SKM-1 (cell line): ENCODE measurements at regions not wholly inside any gene's neighbourhood (a gene's known extent, or its start where the extent isn't known, plus 50 kb on each side); places are given as distances from the start of the nearest gene placed in this dataset.

Experiments used
- DNase-seq: peaks from one replicate; lab custom pipeline; 2025; ENCODE audit not compliant: unreplicated experiment; lab: John Stamatoyannopoulos, UW

DNA sequence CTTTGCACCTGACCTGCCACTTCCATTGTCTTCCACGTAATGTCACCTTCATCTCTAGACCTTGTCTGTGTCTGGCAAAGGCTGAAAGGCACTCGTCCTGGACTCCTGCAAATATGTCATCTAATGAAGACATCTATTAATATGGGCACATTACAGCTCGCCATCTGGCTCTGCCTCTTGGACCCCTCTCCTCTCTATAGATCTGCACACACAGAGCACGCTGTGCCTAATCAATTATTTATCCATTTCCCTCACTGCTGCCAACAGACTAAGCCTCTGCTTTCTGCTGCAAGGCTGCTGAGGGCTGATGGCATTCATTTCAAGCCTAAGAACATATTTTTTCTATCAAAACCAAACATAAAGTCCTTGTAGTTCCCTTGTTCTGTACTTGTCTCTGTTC is 573.0 kb downstream of the TUSC7 start:
- DNase-seq, result no peak

GRCh38 chr3:117285737-117286136 is 576.2 kb downstream of the TUSC7 start:
- no peak for DNase-seq

DNA sequence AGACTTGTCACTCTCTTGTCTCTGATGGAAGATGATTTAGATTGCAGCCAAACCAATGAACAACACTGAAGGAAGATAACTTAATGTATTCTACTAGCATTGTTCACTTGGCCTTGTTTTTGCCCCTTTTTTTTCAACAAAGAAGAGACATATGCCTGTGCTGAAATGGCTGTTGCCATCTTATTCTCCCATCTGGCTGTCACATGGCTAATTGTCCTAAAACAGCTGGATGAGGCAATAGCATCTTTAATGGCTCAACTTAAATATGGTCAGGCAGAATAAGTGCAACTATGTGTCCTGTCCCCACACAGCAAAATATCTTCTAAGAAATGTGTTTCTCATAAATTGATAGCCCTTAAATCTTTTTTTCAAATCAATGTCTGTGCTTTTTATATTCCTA is 576.9 kb downstream of the TUSC7 start:
- DNase-seq, result no peak

DNA sequence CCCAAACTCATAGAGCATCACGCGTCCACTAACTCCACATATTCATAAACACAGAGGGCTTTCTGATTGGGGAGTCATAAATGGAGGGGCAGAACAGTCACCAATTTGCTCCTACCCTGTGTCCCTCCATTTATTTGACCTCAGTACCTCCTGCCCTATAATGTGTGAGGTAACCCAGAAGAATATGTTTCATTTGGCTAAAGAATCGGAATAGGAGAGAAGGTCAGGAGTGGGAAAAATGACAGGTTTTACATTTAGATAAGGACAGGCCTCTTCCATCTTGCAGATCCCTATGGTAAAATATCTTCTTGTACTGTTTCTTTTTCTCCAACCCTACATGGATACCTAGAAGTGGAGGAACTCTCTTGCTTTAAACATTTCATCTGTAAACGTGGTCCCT is 578.0 kb downstream of the TUSC7 start:
- DNase-seq, result no peak

GRCh38 chr3:117291476-117291875 is 581.9 kb downstream of the TUSC7 start:
- DNase-seq, result no peak

- DNase-seq, result no peak
These were observed 587.5 kb downstream of the TUSC7 start for GRCh38 chr3:117297065-117297464.

DNA sequence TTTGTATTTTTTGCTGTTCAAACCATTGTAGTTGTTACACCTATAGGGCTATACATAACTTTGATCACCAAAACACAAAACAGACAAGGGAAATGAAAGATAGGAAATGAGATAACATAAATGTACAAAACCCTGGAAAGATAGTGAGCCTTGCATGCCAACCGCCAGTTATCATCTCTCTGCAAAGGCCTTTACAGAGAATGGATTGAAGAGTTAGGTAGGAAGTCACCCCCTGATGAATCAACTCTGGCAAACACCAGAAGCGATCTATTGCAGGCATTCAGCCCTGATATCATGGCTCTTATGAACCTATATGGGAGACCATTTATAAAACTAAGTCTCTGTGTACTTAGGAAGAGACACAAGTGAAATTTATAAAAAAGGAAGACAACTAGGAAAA is 588.0 kb downstream of the TUSC7 start:
- DNase-seq, result no peak

DNA sequence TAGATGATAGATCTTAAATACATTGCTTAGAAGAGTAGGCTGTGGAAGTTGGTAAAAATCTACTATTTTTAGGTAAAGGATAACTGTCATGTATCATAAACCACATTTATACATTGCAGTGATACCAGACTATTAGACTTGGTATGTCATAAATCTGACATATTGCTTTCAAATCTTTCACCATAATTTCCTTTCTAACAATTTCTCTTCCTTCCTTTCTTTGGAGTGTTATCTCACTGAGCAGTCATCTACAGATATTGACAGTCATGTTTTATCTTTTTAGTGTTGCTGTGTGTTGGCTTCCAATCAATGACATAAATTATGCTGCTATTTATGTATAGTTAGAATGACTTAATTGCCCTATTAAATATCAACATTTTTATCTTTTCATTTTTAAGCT is 588.7 kb downstream of the TUSC7 start:
- no peak for DNase-seq

- DNase-seq, result no peak
These were observed 592.8 kb downstream of the TUSC7 start for GRCh38 chr3:117302428-117302827.

GRCh38 chr3:117303443-117303842 is 593.9 kb downstream of the TUSC7 start:
- no peak for DNase-seq

DNA sequence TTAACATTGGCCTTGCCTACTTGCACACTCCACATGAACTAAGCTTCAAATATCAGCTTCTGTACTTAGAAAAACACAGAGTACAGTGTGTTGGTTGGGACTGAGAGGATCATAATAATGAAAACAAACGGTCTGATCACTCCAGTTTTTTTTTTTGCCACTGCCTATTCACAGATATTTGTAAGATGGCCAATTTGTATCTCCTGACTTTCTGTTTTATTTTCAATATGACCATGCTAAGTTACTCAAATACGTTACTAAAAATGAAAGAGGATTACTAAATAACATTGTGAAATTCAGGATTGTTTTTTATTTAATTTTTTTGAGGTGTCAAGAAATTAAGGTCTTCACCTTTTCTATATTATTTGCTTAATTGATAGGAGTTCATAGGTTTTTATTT is 595.1 kb downstream of the TUSC7 start:
- no peak for DNase-seq

DNA sequence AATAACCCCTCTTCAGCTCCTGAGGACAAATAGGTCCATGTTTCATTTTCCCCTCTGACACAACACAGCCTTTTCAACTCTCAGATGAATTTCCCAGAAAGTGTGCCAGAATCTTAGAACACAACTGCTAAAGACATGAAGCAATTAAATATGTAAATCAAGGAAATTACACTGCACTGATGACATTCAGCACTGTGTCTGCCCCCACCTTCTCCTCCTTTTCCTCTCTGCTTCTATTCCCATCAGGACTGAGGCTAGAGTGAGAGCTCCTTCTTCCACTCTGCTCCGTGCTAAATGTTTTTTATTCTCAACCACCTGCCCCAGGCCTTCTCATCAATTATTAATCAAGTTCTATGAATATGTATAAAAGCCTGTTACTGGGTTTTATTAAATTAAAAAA is 596.1 kb downstream of the TUSC7 start:
- DNase-seq, result no peak

- DNase-seq, result no peak
These were observed 596.7 kb downstream of the TUSC7 start for GRCh38 chr3:117306299-117306698.

- DNase-seq, result no peak
These were observed 598.8 kb downstream of the TUSC7 start for GRCh38 chr3:117308353-117308752.

GRCh38 chr3:117308756-117309155 is 599.2 kb downstream of the TUSC7 start:
- DNase-seq, result no peak

DNA sequence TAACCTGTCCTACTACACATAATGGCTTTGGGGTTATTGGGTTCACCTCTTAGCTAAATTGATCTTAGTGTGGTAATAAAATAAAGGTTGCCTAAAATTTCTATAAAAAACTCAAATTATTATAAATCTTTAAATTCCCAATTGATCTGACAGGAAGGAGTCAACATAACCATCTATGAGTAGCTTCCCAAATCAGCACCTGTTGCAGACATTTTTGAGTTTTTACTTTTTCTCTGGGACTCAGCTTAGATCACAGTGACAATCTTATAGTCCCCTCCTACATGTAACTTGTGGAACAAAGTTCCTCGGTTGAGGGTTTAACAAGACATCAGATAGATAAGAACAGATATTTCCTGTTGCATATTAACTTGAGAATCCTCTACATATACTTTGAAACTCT is 601.0 kb downstream of the TUSC7 start:
- DNase-seq, result no peak

DNA sequence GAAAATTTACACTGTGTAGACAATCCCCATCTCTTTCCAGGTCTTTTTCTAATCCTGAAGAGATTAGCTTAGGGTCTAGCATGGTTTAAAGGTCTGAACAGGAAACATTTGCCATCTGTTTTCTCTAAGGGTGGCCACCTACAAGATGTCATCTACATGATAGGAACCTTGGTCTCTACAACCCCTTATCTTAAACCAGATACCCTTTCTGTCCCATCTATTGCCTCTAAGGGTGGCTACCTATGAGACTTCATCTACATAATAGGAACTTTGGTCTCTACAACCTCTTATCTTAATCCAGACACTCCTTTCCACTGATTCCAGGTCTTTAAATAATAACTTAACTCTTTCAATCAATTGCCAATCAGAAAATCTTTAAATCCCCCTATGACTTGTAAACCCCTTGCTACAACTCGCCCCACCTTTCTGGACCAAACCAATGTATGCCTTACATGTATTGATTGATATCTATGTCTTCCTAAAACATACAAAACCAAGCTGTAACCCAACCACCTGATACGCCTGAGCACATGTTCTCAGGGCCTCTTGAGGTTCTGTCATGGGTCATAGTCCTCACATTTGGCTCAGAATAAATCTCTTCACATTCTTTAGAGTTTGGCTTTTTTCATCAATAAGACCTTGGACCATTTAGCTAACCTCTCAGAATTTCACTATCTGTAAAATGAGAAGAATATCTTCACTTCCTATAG is 605.0 kb downstream of the TUSC7 start:
- no peak for DNase-seq

GRCh38 chr3:117322866-117323265 is 613.3 kb downstream of the TUSC7 start:
- DNase-seq, result no peak

GRCh38 chr3:117346901-117347300 is 637.3 kb downstream of the TUSC7 start:
- DNase-seq, result peak; percentile 6

DNA sequence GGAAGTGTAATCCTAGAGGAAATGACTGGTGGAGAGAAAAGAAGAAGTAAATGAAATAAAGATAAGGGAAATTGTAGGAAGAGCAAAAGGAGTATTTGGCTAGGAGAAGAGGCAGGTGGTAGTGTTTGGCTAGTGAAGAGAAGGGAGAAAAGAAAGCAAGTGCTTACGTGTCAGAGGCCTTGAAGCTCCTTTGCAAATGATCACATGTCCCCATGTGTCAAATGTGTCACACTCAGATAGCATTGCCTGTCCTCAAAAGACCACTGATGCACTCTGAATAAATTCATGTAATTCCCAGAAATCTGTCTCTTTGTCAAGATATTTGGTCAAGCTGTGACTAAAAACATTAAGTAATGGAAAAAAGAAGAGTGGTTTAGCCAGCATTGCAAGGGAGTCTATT is 639.3 kb downstream of the TUSC7 start:
- no peak for DNase-seq

GRCh38 chr3:117349566-117349965 is 640.0 kb downstream of the TUSC7 start:
- no peak for DNase-seq

DNA sequence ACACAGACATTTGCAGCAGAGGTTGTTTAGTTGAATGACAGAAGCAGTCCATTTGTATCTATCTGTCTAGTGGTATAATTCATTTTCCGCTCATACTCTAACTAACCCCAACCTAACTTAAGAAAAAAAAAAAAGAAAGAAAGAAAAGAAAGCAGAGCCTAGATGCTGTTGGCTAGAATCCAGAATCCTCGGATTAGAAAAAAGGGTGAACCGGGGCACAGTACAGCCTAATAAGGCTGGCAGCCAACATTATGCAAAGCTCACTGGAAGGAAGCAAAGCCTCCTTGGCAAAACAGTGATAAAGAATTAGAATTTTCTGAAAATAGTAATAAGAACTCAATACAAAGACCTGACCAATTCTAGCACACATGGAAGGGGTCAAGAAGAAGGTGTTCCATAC is 640.8 kb downstream of the TUSC7 start:
- DNase-seq, result no peak

GRCh38 chr3:117355566-117355965 is 646.0 kb downstream of the TUSC7 start:
- no peak for DNase-seq
